SK-N-SH (cell line): ENCODE measurements at regions not wholly inside any gene's neighbourhood (a gene's known extent, or its start where the extent isn't known, plus 50 kb on each side); places are given as distances from the start of the nearest gene placed in this dataset.

Source experiments
- CTCF ChIA-PET: fragments of 300-600, 350-600 bp; formaldehyde crosslinking; extraction: SDS; loops from one replicate; lab custom pipeline; 2021; lab: Yijun Ruan, JAX
- POLR2A ChIA-PET: fragments of 350-600 bp; sonication (Branson Sonifier 250); formaldehyde crosslinking; extraction: SDS; loops from one replicate; lab custom pipeline; 2020; ENCODE audit warnings: antibody characterized with exemption, inconsistent platforms; lab: Yijun Ruan, JAX
- DNase-seq: peaks from one replicate; pipeline ENCODE4 v3.0.0; 2012
- H2AFZ ChIP-seq: fragments of 200-600 bp; sonication (generic); 2 replicates; pipeline ENCODE4 v1.8.1; 2016; ENCODE audit warnings: antibody characterized with exemption, mild to moderate bottlenecking, low read depth
- H3F3A ChIP-seq: fragments of 200-600 bp; sonication (generic); replicated peaks from 2 replicates; pipeline ENCODE3; 2016; ENCODE audit warnings: antibody characterized with exemption, mild to moderate bottlenecking; ENCODE audit not compliant: insufficient read depth
- H3K27ac ChIP-seq, 2 experiments: fragments of 200-500 bp in 1 of 2; fragments of 200-600 bp in 1 of 2; sonication (Bioruptor generic) in 1 of 2; sonication (generic), shearing (Covaris generic) in 1 of 2; 2 replicates each; pipeline versions ENCODE4 v1.5.1 to v1.6.1; 2014 to 2016; ENCODE audit warnings: low read depth in 2 of 2, inconsistent platforms in 1 of 2, low read length in 1 of 2, mild to moderate bottlenecking in 1 of 2, mixed read lengths in 1 of 2
- H3K27me3 ChIP-seq: fragments of 200-600 bp; sonication (generic), shearing (Covaris generic); 2 replicates; pipeline ENCODE4 v1.6.1; 2016; ENCODE audit warnings: mixed run types; ENCODE audit not compliant: insufficient read depth
- H3K36me3 ChIP-seq, 2 experiments: fragments of 200-500 bp in 1 of 2; fragments of 200-600 bp in 1 of 2; sonication (Bioruptor generic) in 1 of 2; sonication (generic) in 1 of 2; replicated peaks in 1 of 2; 2 replicates each; pipeline versions ENCODE3 to v1.5.1; 2014 to 2016; ENCODE audit warnings: low read length in 1 of 2, mild to moderate bottlenecking in 1 of 2; ENCODE audit not compliant: insufficient read depth in 2 of 2, control insufficient read depth in 1 of 2
- H3K4me1 ChIP-seq, 2 experiments: fragments of 200-500 bp in 1 of 2; fragments of 200-600 bp in 1 of 2; sonication (Bioruptor generic) in 1 of 2; sonication (generic), shearing (Covaris generic) in 1 of 2; 2 replicates each; pipeline versions ENCODE4 v1.5.1 to v1.6.1; 2014 to 2016; ENCODE audit warnings: low read depth in 1 of 2, low read length in 1 of 2, mixed run types in 1 of 2; ENCODE audit not compliant: insufficient read depth in 2 of 2, control insufficient read depth in 1 of 2
- H3K4me2 ChIP-seq: fragments of 200-600 bp; sonication (generic), shearing (Covaris generic); 2 replicates; pipeline ENCODE4 v1.6.1; 2017; ENCODE audit warnings: mixed run types
- H3K4me3 ChIP-seq, 2 experiments: fragments of 200-500 bp in 1 of 2; fragments of 200-600 bp in 1 of 2; sonication (Bioruptor generic) in 1 of 2; sonication (generic), shearing (Covaris generic) in 1 of 2; 2 replicates each; pipeline versions ENCODE4 v1.5.1 to v1.8.1; 2014 to 2016; ENCODE audit warnings: low read depth in 2 of 2, inconsistent platforms in 1 of 2, low read length in 1 of 2, mild to moderate bottlenecking in 1 of 2, mixed read lengths in 1 of 2, moderate library complexity in 1 of 2
- H3K79me2 ChIP-seq: fragments of 200-600 bp; sonication (generic); 2 replicates; pipeline ENCODE4 v1.8.1; 2017; ENCODE audit warnings: mild to moderate bottlenecking; ENCODE audit not compliant: insufficient read depth
- H3K9ac ChIP-seq: fragments of 200-600 bp; sonication (generic); 2 replicates; pipeline ENCODE4 v1.6.1; 2017; ENCODE audit warnings: mixed run types
- H3K9me2 ChIP-seq: fragments of 200-600 bp; sonication (generic); 2 replicates; pipeline ENCODE4 v1.6.1; 2017; ENCODE audit warnings: mixed run types
- H3K9me3 ChIP-seq: fragments of 200-600 bp; sonication (generic); 2 replicates; pipeline ENCODE4 v1.6.1; 2017; ENCODE audit warnings: mixed run types, mild to moderate bottlenecking, moderate library complexity
- H4K20me1 ChIP-seq: fragments of 200-600 bp; sonication (generic); 2 replicates; pipeline ENCODE4 v1.6.1; 2017; ENCODE audit warnings: mild to moderate bottlenecking, mixed run types; ENCODE audit not compliant: insufficient read depth
- CHD2 ChIP-seq: fragments of 150-350 bp; IDR thresholded peaks from 2 replicates; pipeline ENCODE4 v1.6.1; 2018; ENCODE audit warnings: low read length; ENCODE audit not compliant: partially characterized antibody
- ELF1 ChIP-seq: IDR thresholded peaks from 2 replicates; pipeline ENCODE4 v1.4.0; 2012
- EP300 ChIP-seq, 2 experiments: IDR thresholded peaks; 2 replicates each; pipeline versions ENCODE4 v1.4.0 to v1.6.1; 2012; ENCODE audit warnings: borderline replicate concordance in 1 of 2, low read depth in 1 of 2, low read length in 1 of 2
- FOSL2 ChIP-seq: IDR thresholded peaks from 2 replicates; pipeline ENCODE4 v1.4.0; 2012; ENCODE audit warnings: low read depth, mild to moderate bottlenecking, moderate library complexity, borderline replicate concordance
- FOXM1 ChIP-seq: IDR thresholded peaks from 2 replicates; pipeline ENCODE4 v1.4.0; 2012; ENCODE audit warnings: low read depth, mild to moderate bottlenecking
- GABPA ChIP-seq: IDR thresholded peaks from 2 replicates; pipeline ENCODE4 v1.4.0; 2012; ENCODE audit warnings: low read depth, mild to moderate bottlenecking
- JUND ChIP-seq: IDR thresholded peaks from 2 replicates; pipeline ENCODE4 v1.4.0; 2012
- NFIC ChIP-seq: IDR thresholded peaks from 2 replicates; pipeline ENCODE4 v1.4.0; 2012; ENCODE audit warnings: borderline replicate concordance
- NRF1 ChIP-seq: IDR thresholded peaks from 2 replicates; pipeline ENCODE4 v1.6.1; 2012; ENCODE audit warnings: low read depth, mild to moderate bottlenecking, low read length
- PBX3 ChIP-seq: IDR thresholded peaks from 2 replicates; pipeline ENCODE4; 2012
- POLR2AphosphoS5 ChIP-seq: IDR thresholded peaks from 2 replicates; pipeline ENCODE4 v1.6.1; 2012; ENCODE audit warnings: low read depth, low read length
- RAD21 ChIP-seq: IDR thresholded peaks from 2 replicates; pipeline ENCODE4 v1.6.1; 2012; ENCODE audit warnings: mild to moderate bottlenecking, low read length
- RCOR1 ChIP-seq: fragments of 150-350 bp; IDR thresholded peaks from 2 replicates; pipeline ENCODE4 v1.6.1; 2017; ENCODE audit warnings: antibody characterized with exemption, low read length
- RFX5 ChIP-seq: IDR thresholded peaks from 2 replicates; pipeline ENCODE4 v1.6.1; 2012; ENCODE audit warnings: mild to moderate bottlenecking, improper control_type of control experiment, low read length
- SIN3A ChIP-seq: IDR thresholded peaks from 2 replicates; pipeline ENCODE4 v1.6.1; 2012; ENCODE audit warnings: low read depth, mild to moderate bottlenecking, low read length, moderate library complexity, borderline replicate concordance
- SMC3 ChIP-seq: IDR thresholded peaks from 2 replicates; pipeline ENCODE4 v1.6.1; 2012; ENCODE audit warnings: low read depth, low read length, improper control_type of control experiment
- USF1 ChIP-seq: IDR thresholded peaks from 2 replicates; pipeline ENCODE4 v1.4.0; 2012; ENCODE audit warnings: low read depth, borderline replicate concordance
- YY1 ChIP-seq: IDR thresholded peaks from 2 replicates; pipeline ENCODE4 v1.4.0; 2012; ENCODE audit warnings: low read depth, mild to moderate bottlenecking
- WGBS: methylation state at CpG from one replicate; pipeline ENCODE4 v1.1.6; 2017; ENCODE audit warnings: low lambda C conversion rate; 5-methylcytosine and 5-hydroxymethylcytosine counted together
- TF ChIP-seq, protein P1 (sequence below): IDR thresholded peaks from 2 replicates; pipeline ENCODE4 v1.4.0; 2012; ENCODE audit warnings: low read depth
- TF ChIP-seq, protein P2 (sequence below): fragments of 150-350 bp; IDR thresholded peaks from 2 replicates; pipeline ENCODE4 v1.6.1; 2016; ENCODE audit warnings: mild to moderate bottlenecking, low read depth, low read length
- TF ChIP-seq, protein P3 (sequence below): fragments of 150-350 bp; IDR thresholded peaks from 2 replicates; pipeline ENCODE4 v1.6.1; 2017; ENCODE audit warnings: antibody characterized with exemption, low read length, low read depth, borderline replicate concordance
- TF ChIP-seq, protein P4 (sequence below): IDR thresholded peaks from 2 replicates; pipeline ENCODE4 v1.6.1; 2012; ENCODE audit warnings: mild to moderate bottlenecking, low read depth, low read length, moderate library complexity

- no peaks in the 10 kb centered on the region for H3K4me1 ChIP-seq
- TF ChIP-seq, protein P1, sequence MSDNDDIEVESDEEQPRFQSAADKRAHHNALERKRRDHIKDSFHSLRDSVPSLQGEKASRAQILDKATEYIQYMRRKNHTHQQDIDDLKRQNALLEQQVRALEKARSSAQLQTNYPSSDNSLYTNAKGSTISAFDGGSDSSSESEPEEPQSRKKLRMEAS: no peak
- TF ChIP-seq RFX5 (no peak), POLR2AphosphoS5 (no peak), USF1 (no peak), NRF1 (no peak), SIN3A (no peak), CHD2 (no peak), ELF1 (no peak), NFIC (no peak), SMC3 (no peak), GABPA (no peak), RCOR1 (no peak), FOXM1 (no peak)
- TF ChIP-seq, protein P2, sequence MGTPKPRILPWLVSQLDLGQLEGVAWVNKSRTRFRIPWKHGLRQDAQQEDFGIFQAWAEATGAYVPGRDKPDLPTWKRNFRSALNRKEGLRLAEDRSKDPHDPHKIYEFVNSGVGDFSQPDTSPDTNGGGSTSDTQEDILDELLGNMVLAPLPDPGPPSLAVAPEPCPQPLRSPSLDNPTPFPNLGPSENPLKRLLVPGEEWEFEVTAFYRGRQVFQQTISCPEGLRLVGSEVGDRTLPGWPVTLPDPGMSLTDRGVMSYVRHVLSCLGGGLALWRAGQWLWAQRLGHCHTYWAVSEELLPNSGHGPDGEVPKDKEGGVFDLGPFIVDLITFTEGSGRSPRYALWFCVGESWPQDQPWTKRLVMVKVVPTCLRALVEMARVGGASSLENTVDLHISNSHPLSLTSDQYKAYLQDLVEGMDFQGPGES: no peak
- no peaks in the 10 kb centered on the region for H3K27me3 ChIP-seq
- no peaks in the 10 kb centered on the region for H3K9me2 ChIP-seq
- no peak for DNase-seq
- H3K4me3 ChIP-seq: no peak overlapping the region
- no peaks in the 10 kb centered on the region for H3K79me2 ChIP-seq
- H2AFZ ChIP-seq: no peak overlapping the region
- H3K9ac ChIP-seq: no peak overlapping the region
- no peaks in the 10 kb centered on the region for H3F3A ChIP-seq
- H3K27ac ChIP-seq: no peak overlapping the region
- H3K4me2 ChIP-seq: no peak overlapping the region
- ChIA-PET POLR2A (no interaction called here), CTCF (no interaction called here)
- no peaks in the 10 kb centered on the region for H3K36me3 ChIP-seq
- no peaks in the 10 kb centered on the region for H4K20me1 ChIP-seq
- WGBS: 81% methylated on average over 1 of the region's 1 CpG
- no peaks in the 10 kb centered on the region for H3K9me3 ChIP-seq
Observed at GRCh38 chr1:187566354-187566753, 737.6 kb downstream of the PLA2G4A start.

DNA sequence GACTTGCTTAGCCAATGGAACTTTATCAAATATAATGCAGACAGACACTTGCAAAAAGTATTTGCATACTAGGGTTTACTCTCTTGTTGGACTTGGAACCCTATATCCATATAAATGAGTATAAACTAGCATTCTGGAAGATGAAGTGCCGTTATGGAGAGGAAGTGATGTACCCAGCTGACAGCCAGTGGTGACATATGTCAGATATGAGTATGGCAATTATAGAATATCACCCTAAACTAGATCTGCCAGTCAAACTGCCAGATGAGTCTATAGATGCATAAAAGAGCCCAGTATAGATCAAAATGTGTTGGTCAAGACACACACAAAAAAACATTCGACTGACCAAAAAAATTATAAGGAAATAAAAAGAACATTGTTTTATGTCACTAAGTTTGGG lies 739.3 kb downstream of the PLA2G4A start:
- H3F3A ChIP-seq: no peaks in the 10 kb centered on the region
- ChIA-PET CTCF (no interaction called here), POLR2A (no interaction called here)
- TF ChIP-seq RAD21: no peak
- TF ChIP-seq, protein P3, sequence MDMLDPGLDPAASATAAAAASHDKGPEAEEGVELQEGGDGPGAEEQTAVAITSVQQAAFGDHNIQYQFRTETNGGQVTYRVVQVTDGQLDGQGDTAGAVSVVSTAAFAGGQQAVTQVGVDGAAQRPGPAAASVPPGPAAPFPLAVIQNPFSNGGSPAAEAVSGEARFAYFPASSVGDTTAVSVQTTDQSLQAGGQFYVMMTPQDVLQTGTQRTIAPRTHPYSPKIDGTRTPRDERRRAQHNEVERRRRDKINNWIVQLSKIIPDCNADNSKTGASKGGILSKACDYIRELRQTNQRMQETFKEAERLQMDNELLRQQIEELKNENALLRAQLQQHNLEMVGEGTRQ: no peak
- TF ChIP-seq YY1: no peak
- no peak for TF ChIP-seq EP300 (IDR thresholded peaks at IDR 0.05; ENCODE audit: borderline replicate concordance in 1 of 2, low read depth in 1 of 2, low read length in 1 of 2)
- TF ChIP-seq, protein P4, sequence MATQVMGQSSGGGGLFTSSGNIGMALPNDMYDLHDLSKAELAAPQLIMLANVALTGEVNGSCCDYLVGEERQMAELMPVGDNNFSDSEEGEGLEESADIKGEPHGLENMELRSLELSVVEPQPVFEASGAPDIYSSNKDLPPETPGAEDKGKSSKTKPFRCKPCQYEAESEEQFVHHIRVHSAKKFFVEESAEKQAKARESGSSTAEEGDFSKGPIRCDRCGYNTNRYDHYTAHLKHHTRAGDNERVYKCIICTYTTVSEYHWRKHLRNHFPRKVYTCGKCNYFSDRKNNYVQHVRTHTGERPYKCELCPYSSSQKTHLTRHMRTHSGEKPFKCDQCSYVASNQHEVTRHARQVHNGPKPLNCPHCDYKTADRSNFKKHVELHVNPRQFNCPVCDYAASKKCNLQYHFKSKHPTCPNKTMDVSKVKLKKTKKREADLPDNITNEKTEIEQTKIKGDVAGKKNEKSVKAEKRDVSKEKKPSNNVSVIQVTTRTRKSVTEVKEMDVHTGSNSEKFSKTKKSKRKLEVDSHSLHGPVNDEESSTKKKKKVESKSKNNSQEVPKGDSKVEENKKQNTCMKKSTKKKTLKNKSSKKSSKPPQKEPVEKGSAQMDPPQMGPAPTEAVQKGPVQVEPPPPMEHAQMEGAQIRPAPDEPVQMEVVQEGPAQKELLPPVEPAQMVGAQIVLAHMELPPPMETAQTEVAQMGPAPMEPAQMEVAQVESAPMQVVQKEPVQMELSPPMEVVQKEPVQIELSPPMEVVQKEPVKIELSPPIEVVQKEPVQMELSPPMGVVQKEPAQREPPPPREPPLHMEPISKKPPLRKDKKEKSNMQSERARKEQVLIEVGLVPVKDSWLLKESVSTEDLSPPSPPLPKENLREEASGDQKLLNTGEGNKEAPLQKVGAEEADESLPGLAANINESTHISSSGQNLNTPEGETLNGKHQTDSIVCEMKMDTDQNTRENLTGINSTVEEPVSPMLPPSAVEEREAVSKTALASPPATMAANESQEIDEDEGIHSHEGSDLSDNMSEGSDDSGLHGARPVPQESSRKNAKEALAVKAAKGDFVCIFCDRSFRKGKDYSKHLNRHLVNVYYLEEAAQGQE: no peak
- no peak for TF ChIP-seq JUND
- no peak for TF ChIP-seq FOSL2
- TF ChIP-seq RCOR1: no peak
- TF ChIP-seq PBX3: no peak
- no peak overlapping the region for H3K9ac ChIP-seq
- DNase-seq: no peak
- WGBS: 45% methylated on average over 2 of the region's 2 CpGs
- H3K4me3 ChIP-seq: no peak overlapping the region
- H3K4me1 ChIP-seq: no peaks in the 10 kb centered on the region
- no peaks in the 10 kb centered on the region for H3K9me2 ChIP-seq
- H3K27ac ChIP-seq: no peak overlapping the region
- H3K4me2 ChIP-seq: no peak overlapping the region
- no peaks in the 10 kb centered on the region for H3K79me2 ChIP-seq
- H3K36me3 ChIP-seq: no peaks in the 10 kb centered on the region
- H3K27me3 ChIP-seq: no peaks in the 10 kb centered on the region
- no peaks in the 10 kb centered on the region for H4K20me1 ChIP-seq
- no peak overlapping the region for H2AFZ ChIP-seq
- H3K9me3 ChIP-seq: no peaks in the 10 kb centered on the region
